ENCODE measurements at regions not wholly inside any gene's neighbourhood (a gene's known extent, or its start where the extent isn't known, plus 50 kb on each side); places are given as distances from the start of the nearest gene placed in this dataset.

GRCh38 chr5:79853676-79854418 is 137.2 kb downstream of the MTX3 start:
- H3K4me2 ChIP-seq: no peak overlapping the region
- H3F3A ChIP-seq (ENCODE audit: low read depth): peaks cover 17% of the 10 kb centered on the region
- H3K27me3 Mint-ChIP-seq (ENCODE audit: insufficient read depth, low read depth): peaks cover 4% of the 10 kb centered on the region
- no peaks in the 10 kb centered on the region for H3K36me3 ChIP-seq
- H3K27ac Mint-ChIP-seq: no peak overlapping the region
- H3K9me3 ChIP-seq (ENCODE audit: low read depth): no peaks in the 10 kb centered on the region
- no peaks in the 10 kb centered on the region for H3K36me3 Mint-ChIP-seq
- no peak overlapping the region for H3K4me3 Mint-ChIP-seq
- H4K20me1 ChIP-seq (ENCODE audit: low read depth): no peaks in the 10 kb centered on the region
- H3K9ac ChIP-seq: no peak overlapping the region
- no peak overlapping the region for H3K4me3 ChIP-seq
- H3K4me1 Mint-ChIP-seq: peaks cover 6% of the 10 kb centered on the region
- no peak for DNase-seq (ENCODE audit: low spot score)
- no peak overlapping the region for H2AFZ ChIP-seq (replicated peaks)
- no peak overlapping the region for H3K27ac ChIP-seq
- TF ChIP-seq EZH2phosphoT487 (IDR thresholded peaks at IDR 0.05) (no peak), CTCF (IDR thresholded peaks at IDR 0.05) (no peak), EZH2 (IDR thresholded peaks at IDR 0.05) (no peak)
- no peaks in the 10 kb centered on the region for H3K27me3 ChIP-seq
- H3K9me3 Mint-ChIP-seq: no peaks in the 10 kb centered on the region
- peaks cover 25% of the 10 kb centered on the region for H3K4me1 ChIP-seq
- H3K79me2 ChIP-seq (ENCODE audit: low read depth): no peaks in the 10 kb centered on the region

GRCh38 chr5:79853028-79853427 is 138.0 kb downstream of the MTX3 start:
- Histone ChIP-seq H3K36me3 (no peaks in the 10 kb centered on the region), H3K4me3 (no peak overlapping the region), H3F3A (ENCODE audit: low read depth) (peaks cover 17% of the 10 kb centered on the region), H3K9me3 (ENCODE audit: low read depth) (no peaks in the 10 kb centered on the region), H3K9ac (no peak overlapping the region), H3K79me2 (ENCODE audit: low read depth) (no peaks in the 10 kb centered on the region), H3K4me2 (no peak overlapping the region), H3K27ac (no peak overlapping the region), H3K27me3 (no peaks in the 10 kb centered on the region), H3K4me1 (peaks cover 25% of the 10 kb centered on the region), H4K20me1 (ENCODE audit: low read depth) (no peaks in the 10 kb centered on the region), H2AFZ (replicated peaks) (no peak overlapping the region)
- Mint-ChIP-seq H3K9me3 (no peaks in the 10 kb centered on the region), H3K27ac (no peak overlapping the region), H3K4me1 (peaks cover 6% of the 10 kb centered on the region), H3K4me3 (no peak overlapping the region), H3K36me3 (no peaks in the 10 kb centered on the region), H3K27me3 (ENCODE audit: insufficient read depth, low read depth) (peaks cover 4% of the 10 kb centered on the region)
- TF ChIP-seq CTCF (IDR thresholded peaks at IDR 0.05) (no peak), EZH2phosphoT487 (IDR thresholded peaks at IDR 0.05) (no peak), EZH2 (IDR thresholded peaks at IDR 0.05) (no peak)
- no peak for DNase-seq (ENCODE audit: low spot score)

- no peak overlapping the region for H3K27ac Mint-ChIP-seq
- Histone ChIP-seq H3K4me1 (peaks cover 25% of the 10 kb centered on the region), H3K27me3 (no peaks in the 10 kb centered on the region), H3K9me3 (ENCODE audit: low read depth) (no peaks in the 10 kb centered on the region), H3K9ac (no peak overlapping the region), H3K4me2 (no peak overlapping the region), H2AFZ (replicated peaks) (no peak overlapping the region), H3K79me2 (ENCODE audit: low read depth) (no peaks in the 10 kb centered on the region), H3F3A (ENCODE audit: low read depth) (peaks cover 17% of the 10 kb centered on the region), H4K20me1 (ENCODE audit: low read depth) (no peaks in the 10 kb centered on the region), H3K27ac (no peak overlapping the region), H3K4me3 (no peak overlapping the region), H3K36me3 (no peaks in the 10 kb centered on the region)
- no peak for DNase-seq (ENCODE audit: low spot score)
- H3K4me1 Mint-ChIP-seq: peaks cover 6% of the 10 kb centered on the region
- H3K9me3 Mint-ChIP-seq: no peaks in the 10 kb centered on the region
- no peaks in the 10 kb centered on the region for H3K36me3 Mint-ChIP-seq
- peaks cover 2% of the 10 kb centered on the region for H3K27me3 Mint-ChIP-seq (ENCODE audit: insufficient read depth, low read depth)
- H3K4me3 Mint-ChIP-seq: no peak overlapping the region
- TF ChIP-seq CTCF (IDR thresholded peaks at IDR 0.05) (no peak), EZH2phosphoT487 (IDR thresholded peaks at IDR 0.05) (no peak), EZH2 (IDR thresholded peaks at IDR 0.05) (no peak)
Measured at GRCh38 chr5:79851391-79851863, 139.6 kb downstream of the MTX3 start.
